ENCODE measurements at regions not wholly inside any gene's neighbourhood (a gene's known extent, or its start where the extent isn't known, plus 50 kb on each side); places are given as distances from the start of the nearest gene placed in this dataset.

DNA sequence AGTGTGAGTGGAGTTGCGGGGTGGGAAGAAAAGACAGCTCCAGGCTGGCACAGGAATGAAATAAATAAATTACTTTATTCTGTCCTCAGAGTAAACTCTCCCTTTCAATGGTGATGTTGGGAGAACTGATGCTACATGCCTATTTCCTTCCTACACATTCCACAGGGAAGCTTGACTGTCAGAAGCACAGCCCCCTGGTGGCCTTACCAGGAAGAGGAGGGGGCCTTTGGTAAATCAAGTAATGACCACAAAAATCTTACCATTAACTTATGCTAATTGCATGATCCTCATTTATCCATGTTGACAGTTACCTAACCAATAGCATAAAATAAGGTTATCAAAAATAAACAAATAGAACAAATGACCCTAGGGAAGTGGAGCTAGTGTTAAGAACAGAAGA lies 605.0 kb upstream of the PKN2 start:
- no TSS peak for BruUV-seq (replicated peaks)
- Mint-ChIP-seq H3K4me3 (ENCODE audit: low read depth, unreplicated experiment) (no peak overlapping the region), H3K9me3 (ENCODE audit: low read depth, unreplicated experiment) (peaks cover 4% of the 10 kb centered on the region), H3K36me3 (ENCODE audit: insufficient read depth, unreplicated experiment) (no peaks in the 10 kb centered on the region), H3K27me3 (ENCODE audit: unreplicated experiment) (no peaks in the 10 kb centered on the region), H3K4me1 (ENCODE audit: low read depth, unreplicated experiment) (no peaks in the 10 kb centered on the region), H3K27ac (ENCODE audit: unreplicated experiment) (no peak overlapping the region)
- CTCF ChIA-PET = interaction anchor here (1.8 kb wide), 1 partner anchor 101 kb away, joined by 5 read pairs; no protein-coding TSS in a partner anchor
- TF ChIP-seq, protein P1, sequence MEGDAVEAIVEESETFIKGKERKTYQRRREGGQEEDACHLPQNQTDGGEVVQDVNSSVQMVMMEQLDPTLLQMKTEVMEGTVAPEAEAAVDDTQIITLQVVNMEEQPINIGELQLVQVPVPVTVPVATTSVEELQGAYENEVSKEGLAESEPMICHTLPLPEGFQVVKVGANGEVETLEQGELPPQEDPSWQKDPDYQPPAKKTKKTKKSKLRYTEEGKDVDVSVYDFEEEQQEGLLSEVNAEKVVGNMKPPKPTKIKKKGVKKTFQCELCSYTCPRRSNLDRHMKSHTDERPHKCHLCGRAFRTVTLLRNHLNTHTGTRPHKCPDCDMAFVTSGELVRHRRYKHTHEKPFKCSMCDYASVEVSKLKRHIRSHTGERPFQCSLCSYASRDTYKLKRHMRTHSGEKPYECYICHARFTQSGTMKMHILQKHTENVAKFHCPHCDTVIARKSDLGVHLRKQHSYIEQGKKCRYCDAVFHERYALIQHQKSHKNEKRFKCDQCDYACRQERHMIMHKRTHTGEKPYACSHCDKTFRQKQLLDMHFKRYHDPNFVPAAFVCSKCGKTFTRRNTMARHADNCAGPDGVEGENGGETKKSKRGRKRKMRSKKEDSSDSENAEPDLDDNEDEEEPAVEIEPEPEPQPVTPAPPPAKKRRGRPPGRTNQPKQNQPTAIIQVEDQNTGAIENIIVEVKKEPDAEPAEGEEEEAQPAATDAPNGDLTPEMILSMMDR (IDR thresholded peaks at IDR 0.05; ENCODE audit: unreplicated experiment) = peak; percentile 27
- no peak for DNase-seq
- intact Hi-C loops (cut with micrococcal nuclease; ENCODE audit: unreplicated experiment) = no loop called here

DNA sequence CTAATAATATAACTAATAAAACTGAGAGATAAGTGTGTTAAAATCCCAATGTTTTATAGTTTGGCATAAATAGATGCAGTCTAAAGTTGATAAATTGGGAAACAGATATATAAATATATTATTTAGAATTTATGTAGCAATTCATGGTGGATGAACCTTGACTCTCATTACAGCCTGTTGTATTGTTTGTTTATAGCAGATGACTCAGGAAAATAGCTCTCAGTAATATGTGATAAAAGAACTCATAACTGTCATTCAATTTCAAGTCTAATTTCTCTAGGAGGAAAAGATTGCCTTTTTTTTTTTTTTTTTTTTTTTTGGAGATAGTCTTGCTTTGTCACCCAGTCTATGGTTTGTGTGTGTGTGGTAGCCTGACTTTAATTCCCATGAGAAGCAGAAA lies 603.2 kb upstream of the PKN2 start:
- Mint-ChIP-seq H3K4me3 (ENCODE audit: low read depth, unreplicated experiment) (no peak overlapping the region), H3K27me3 (ENCODE audit: unreplicated experiment) (no peaks in the 10 kb centered on the region), H3K36me3 (ENCODE audit: insufficient read depth, unreplicated experiment) (no peaks in the 10 kb centered on the region), H3K4me1 (ENCODE audit: low read depth, unreplicated experiment) (no peaks in the 10 kb centered on the region), H3K27ac (ENCODE audit: unreplicated experiment) (no peak overlapping the region), H3K9me3 (ENCODE audit: low read depth, unreplicated experiment) (peaks cover 10% of the 10 kb centered on the region)
- intact Hi-C loops (cut with micrococcal nuclease; ENCODE audit: unreplicated experiment) = no loop called here
- CTCF ChIA-PET = interaction anchor here (0.6 to 0.7 kb wide), 2 partner anchors 36 to 92 kb away, joined by 3 read pairs; no protein-coding TSS in a partner anchor
- BruUV-seq (replicated peaks) = no TSS peak
- no peak for DNase-seq
- TF ChIP-seq, protein P1 (IDR thresholded peaks at IDR 0.05; ENCODE audit: unreplicated experiment) = no peak

DNA sequence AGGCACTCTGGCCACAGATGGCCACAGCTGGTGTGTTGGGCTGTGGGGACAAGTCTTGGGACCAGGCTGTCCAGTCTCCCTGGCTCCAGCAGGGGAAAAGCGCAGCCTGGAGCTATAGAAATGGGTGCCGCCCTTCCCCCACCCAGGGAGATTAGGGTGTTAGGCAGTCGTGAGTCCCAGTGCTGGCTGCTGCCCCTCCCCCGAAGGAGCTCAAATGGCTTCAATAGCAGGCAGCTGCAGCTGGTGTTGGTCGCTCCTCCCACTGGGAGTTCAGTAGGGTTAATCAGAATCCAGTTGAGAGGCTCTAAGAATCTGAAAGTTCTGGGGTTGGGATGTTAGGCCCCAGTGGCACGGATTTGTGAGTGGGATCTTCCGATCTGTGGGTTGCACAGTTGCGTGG lies 595.6 kb upstream of the PKN2 start:
- intact Hi-C loops (cut with micrococcal nuclease; ENCODE audit: unreplicated experiment) = no loop called here
- CTCF ChIA-PET = no interaction called here
- TF ChIP-seq, protein P1 (IDR thresholded peaks at IDR 0.05; ENCODE audit: unreplicated experiment) = no peak
- no peak overlapping the region for H3K27ac Mint-ChIP-seq (ENCODE audit: unreplicated experiment)
- no peaks in the 10 kb centered on the region for H3K27me3 Mint-ChIP-seq (ENCODE audit: unreplicated experiment)
- H3K36me3 Mint-ChIP-seq (ENCODE audit: insufficient read depth, unreplicated experiment) = no peaks in the 10 kb centered on the region
- H3K4me3 Mint-ChIP-seq (ENCODE audit: low read depth, unreplicated experiment) = no peak overlapping the region
- no peak for DNase-seq
- BruUV-seq (replicated peaks) = no TSS peak
- H3K9me3 Mint-ChIP-seq (ENCODE audit: low read depth, unreplicated experiment) = peaks cover 12% of the 10 kb centered on the region
- H3K4me1 Mint-ChIP-seq (ENCODE audit: low read depth, unreplicated experiment) = no peaks in the 10 kb centered on the region

DNA sequence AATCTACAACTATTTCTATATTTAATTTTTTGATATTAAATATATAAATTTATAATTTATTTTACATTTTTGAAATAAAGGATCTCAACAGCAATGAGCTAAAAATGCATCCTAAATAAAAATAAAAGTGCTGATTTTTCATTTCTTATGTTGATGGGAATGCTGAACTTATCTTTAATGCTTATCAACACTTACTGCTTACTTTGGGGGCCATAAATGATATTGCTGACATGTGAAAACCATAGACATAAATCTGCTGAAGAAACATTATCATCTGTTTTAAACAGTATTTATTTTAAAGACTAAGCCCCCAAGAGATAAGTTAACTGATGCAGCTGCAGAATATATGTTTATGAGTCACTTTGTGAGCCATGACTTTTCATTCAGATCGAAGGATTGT lies 594.1 kb upstream of the PKN2 start:
- DNase-seq = no peak
- peaks cover 11% of the 10 kb centered on the region for H3K9me3 Mint-ChIP-seq (ENCODE audit: low read depth, unreplicated experiment)
- no peaks in the 10 kb centered on the region for H3K4me1 Mint-ChIP-seq (ENCODE audit: low read depth, unreplicated experiment)
- intact Hi-C loops (cut with micrococcal nuclease; ENCODE audit: unreplicated experiment) = no loop called here
- TF ChIP-seq, protein P1 (IDR thresholded peaks at IDR 0.05; ENCODE audit: unreplicated experiment) = no peak
- H3K27ac Mint-ChIP-seq (ENCODE audit: unreplicated experiment) = no peak overlapping the region
- BruUV-seq (replicated peaks) = no TSS peak
- no peaks in the 10 kb centered on the region for H3K36me3 Mint-ChIP-seq (ENCODE audit: insufficient read depth, unreplicated experiment)
- CTCF ChIA-PET = no interaction called here
- no peaks in the 10 kb centered on the region for H3K27me3 Mint-ChIP-seq (ENCODE audit: unreplicated experiment)
- H3K4me3 Mint-ChIP-seq (ENCODE audit: low read depth, unreplicated experiment) = no peak overlapping the region
